GM21528 (cell line): ENCODE measurements at regions not wholly inside any gene's neighbourhood (a gene's known extent, or its start where the extent isn't known, plus 50 kb on each side); places are given as distances from the start of the nearest gene placed in this dataset.

Source experiments
- ATAC-seq: cut with Tn5 transposase; IDR thresholded peaks from one replicate; pipeline ENCODE4 v1.9.1; 2021; ENCODE audit warnings: mild to moderate bottlenecking, moderate library complexity; ENCODE audit not compliant: unreplicated experiment, low FRiP score

DNA sequence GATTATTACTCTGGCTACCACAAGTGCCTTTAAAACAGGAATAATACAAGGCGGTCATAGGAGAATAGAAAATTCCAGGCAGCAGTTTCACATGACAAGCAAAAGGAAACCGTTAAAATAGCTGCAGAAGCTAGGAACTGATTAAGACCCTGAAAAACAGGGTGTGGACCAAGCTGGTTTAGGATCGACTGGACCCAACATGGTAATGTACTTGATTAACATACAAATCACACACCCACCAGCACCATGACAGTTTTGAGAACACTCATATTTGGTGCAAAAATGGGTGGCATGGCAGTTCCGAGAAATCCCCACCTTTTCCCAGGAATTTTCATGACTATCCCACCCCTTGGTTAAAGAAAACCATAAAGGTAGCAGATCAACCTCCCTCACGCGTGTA, 51.9 kb upstream of the TMEM163 start:
- no peak for ATAC-seq

- ATAC-seq: no peak
Observed at GRCh38 chr2:134771313-134771801, 52.6 kb upstream of the TMEM163 start.

DNA sequence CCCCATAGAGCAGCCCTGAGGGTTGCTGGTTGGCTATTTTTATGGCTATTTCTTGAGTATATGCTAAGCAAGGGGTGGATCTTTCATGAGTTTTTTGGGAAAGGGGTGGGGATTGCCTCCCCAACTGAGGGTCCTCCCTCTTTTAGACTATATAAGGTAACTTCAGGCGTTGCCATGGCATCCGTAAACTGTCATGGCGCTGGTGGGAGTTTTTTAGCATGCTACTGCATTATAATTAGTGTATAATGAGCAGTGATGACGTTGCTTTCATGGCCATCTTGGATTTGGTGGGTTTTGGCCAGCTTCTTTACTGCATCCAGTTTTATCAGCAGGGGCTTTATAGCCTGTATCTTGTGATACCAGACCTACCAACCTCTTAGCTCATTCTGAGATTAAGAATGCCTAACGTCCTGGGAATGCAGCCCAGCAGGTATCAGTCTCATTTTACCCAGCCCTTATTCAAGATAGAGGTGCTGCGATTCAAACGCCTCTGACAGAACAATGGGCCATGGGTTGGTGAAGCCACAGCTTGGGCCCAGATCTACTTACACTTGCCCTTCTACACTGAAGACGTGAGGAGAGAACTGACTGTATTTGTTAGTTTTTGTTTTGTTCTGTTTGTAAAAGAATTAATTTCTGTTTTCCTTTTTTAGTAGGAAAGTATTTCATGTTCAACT, 53.8 kb upstream of the TMEM163 start:
- no peak for ATAC-seq

DNA sequence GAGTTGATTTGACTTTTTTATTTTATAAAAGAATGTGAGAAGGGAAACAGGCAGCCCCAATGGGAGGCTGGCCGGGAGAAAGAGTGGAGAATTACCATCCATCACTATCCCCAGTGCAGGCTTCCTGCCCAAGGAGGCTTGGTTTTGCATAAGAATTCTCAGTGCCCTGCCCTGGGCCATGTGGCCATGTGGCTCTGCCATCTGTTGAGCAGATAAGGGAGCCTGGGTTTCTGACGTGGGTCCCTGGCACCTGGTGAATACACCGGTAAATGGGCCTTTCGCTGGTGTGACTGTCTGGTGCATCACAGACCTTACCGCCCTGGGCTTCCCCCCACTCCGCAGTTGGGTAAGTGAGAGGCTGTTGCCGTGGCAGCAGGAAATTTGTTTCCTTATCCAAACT, 54.5 kb upstream of the TMEM163 start:
- no peak for ATAC-seq

DNA sequence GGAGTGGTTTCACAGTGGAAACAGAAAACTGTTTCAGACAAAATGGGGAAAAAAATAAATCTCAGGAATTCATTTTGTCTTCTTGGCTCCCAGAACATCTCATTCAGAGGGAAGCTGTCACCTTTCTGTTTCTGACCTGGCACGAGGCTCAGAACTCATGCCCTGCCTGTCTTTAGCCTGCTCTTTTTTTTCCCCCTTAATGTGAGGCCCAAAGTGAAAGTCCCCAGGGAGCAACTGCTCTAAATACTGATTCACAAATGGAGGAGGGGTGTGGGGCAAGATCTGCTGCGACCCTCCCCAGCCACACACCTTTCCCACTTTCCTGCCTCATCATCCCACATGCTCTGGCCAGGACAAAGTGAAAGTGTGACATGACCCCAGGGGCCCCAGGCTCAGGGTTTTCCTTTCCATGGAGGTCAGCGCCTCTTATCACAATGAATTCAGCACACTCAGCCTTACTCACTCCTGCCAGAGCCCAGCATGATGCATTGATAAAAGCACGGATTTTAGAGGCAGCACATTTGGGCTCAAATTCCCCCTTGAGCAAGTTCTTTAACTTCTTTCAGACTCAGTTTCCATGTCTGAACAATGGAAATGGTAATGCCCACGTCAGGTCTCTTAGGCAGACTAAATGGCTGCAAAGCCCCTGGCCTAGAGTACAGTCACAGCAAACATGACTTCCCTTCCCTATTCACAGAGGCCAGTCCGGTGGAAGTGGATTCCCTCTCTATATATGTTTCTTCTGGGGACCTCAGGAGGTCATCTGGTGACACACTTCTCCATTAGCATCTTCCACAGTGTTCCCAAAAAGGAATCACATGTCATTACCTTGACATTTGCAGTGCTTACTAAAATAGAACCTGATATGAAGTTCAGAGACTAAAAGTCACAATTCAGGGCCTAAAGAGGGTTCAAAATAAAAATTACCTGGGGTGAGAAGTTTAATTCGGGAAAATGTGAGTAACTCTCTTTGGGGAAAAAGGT, 55.3 kb upstream of the TMEM163 start:
- ATAC-seq: no peak

DNA sequence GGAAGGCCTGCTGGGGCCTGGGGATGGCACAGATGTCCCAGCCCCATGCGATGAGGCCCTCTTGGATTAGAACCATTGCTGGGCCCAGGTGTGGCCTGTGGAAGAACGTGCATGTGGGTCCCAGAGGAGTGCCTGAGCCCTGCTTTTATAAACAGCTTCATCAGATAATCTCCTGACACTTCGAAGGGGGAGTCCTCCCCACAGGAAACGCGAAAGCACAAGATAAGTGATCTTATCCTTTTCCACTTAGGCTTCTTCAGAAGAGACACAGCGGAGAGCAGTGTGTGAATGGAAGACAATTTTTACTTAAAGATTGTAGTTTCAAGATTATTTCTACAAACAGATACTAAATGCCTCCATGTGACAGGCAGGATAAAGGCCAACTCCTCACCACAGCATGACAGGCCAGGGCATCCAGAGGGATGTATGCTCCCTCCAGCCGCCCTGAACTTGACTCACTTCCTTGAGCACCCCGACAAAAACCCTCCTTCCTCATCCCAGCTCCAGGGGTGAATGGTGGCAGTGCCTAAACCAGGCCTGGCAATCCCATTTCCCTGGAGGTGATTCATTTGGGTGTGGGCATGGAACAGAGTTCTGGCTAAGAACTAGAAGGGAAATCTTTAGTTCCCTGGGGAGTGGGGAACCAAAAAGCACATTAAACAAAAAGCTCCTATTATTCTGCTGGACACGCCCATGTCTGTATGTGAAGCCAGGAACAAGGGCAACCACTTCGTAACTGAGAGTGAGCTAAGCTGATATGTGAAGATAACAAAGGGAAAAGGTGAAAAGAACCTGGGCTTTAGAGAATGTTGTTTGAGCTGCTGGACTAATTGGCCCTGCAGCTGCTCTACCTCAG, 56.2 kb upstream of the TMEM163 start:
- ATAC-seq: no peak

GRCh38 chr2:134776836-134777235, 58.0 kb upstream of the TMEM163 start:
- no peak for ATAC-seq

- no peak for ATAC-seq
Observed at GRCh38 chr2:134777593-134777992, 58.8 kb upstream of the TMEM163 start.

- ATAC-seq: no peak
Observed at GRCh38 chr2:134778372-134778771, 59.6 kb upstream of the TMEM163 start.

GRCh38 chr2:134780972-134781371, 57.4 kb upstream of the ACMSD start:
- no peak for ATAC-seq

DNA sequence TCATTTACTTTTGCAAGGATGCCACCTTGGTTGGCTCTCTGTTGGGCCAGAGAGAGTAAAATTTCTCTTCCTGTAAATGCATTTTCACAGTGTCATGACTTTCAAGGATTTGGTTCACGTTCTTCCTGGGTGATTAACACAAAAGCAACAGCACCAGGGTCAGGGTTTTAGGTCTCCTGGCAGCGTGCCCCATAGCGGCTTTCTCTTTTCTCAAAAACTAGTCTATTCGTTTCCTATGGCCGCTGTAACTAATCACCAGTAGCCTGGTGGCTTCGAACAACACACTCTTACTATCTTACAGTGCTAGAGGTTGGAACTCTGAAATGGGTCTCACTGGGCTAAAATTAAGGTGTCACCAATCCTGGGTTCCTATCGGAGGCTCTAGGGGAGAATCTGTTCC, 56.3 kb upstream of the ACMSD start:
- no peak for ATAC-seq

GRCh38 chr2:134782792-134783191, 55.6 kb upstream of the ACMSD start:
- peak; percentile 61 for ATAC-seq

- no peak for ATAC-seq
Observed at GRCh38 chr2:134783912-134784311, 54.5 kb upstream of the ACMSD start.

GRCh38 chr2:134785659-134786430, 52.6 kb upstream of the ACMSD start:
- ATAC-seq: no peak

DNA sequence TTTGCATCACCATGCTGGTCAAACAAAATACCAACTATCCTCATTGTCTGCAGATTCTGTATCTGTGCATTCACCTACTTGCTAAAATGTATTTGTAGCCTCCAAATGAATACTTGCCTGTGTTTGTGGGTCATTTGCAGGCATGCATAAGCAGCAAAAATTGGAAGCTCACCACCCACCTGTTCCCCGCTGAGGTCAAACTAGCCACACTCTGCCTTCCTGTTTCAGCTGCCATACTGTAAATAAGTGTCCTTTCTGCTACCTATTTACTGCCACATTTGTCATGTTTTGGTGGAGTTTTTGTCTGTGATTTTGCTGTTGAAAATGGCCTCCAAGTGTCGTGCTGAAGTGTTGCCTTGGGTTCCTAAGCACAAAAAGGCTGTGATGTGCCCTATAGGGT, 50.0 kb upstream of the ACMSD start:
- no peak for ATAC-seq
